GM12891 (cell line): ENCODE measurements at regions not wholly inside any gene's neighbourhood (a gene's known extent, or its start where the extent isn't known, plus 50 kb on each side); places are given as distances from the start of the nearest gene placed in this dataset.
"Not testable (repeated sequence)": the region's sequence is repeated elsewhere in the genome, so short reads cannot be mapped to it uniquely, and the experiment has no call there.

ENCODE experiments used
- DNase-seq: peaks from one replicate; pipeline ENCODE4 v3.0.0; 2011; ENCODE audit warnings: low spot score; ENCODE audit not compliant: insufficient read length
- FAIRE-seq: peaks from 2 replicates; lab custom pipeline; 2011; peaks lifted over from hg19 to GRCh38; lab: Jason Lieb, UNC
- PAX5 ChIP-seq: IDR thresholded peaks from 2 replicates; pipeline ENCODE4 v1.6.1; 2011; ENCODE audit warnings: low read length, moderate library complexity, mild to moderate bottlenecking; ENCODE audit not compliant: insufficient read depth, severe bottlenecking
- POLR2A ChIP-seq: IDR thresholded peaks from 2 replicates; pipeline ENCODE4 v1.6.1; 2011; ENCODE audit warnings: low read depth, low read length, control low read depth
- POLR2AphosphoS5 ChIP-seq: IDR thresholded peaks from 2 replicates; pipeline ENCODE4 v1.6.1; 2011; ENCODE audit warnings: low read depth, low read length, control low read depth
- POU2F2 ChIP-seq: IDR thresholded peaks from 2 replicates; pipeline ENCODE4 v1.6.1; 2011; ENCODE audit warnings: low read depth, mild to moderate bottlenecking, control low read depth, low read length, moderate library complexity
- SPI1 ChIP-seq: IDR thresholded peaks from 2 replicates; pipeline ENCODE4 v1.6.1; 2011; ENCODE audit warnings: low read depth, low read length, control low read depth
- TAF1 ChIP-seq: IDR thresholded peaks from 2 replicates; pipeline ENCODE4 v1.6.1; 2011; ENCODE audit warnings: low read depth, low read length, control low read depth

GRCh38 chr4:33954759-33955158 is 2289.6 kb downstream of the ARAP2 start:
- TF ChIP-seq POU2F2: no peak
- TF ChIP-seq SPI1: no peak
- no peak for TF ChIP-seq PAX5
- no peak for TF ChIP-seq TAF1
- TF ChIP-seq POLR2AphosphoS5: no peak
- no peak for TF ChIP-seq POLR2A
- DNase-seq (no peak), FAIRE-seq (no peak)

GRCh38 chr4:33959519-33959918 is 2284.8 kb downstream of the ARAP2 start:
- DNase-seq (no peak), FAIRE-seq (no peak)
- TF ChIP-seq TAF1: no peak
- TF ChIP-seq PAX5: no peak
- no peak for TF ChIP-seq POLR2AphosphoS5
- TF ChIP-seq POU2F2: no peak
- no peak for TF ChIP-seq SPI1

GRCh38 chr4:33961761-33962160 is 2282.6 kb downstream of the ARAP2 start:
- DNase-seq (no peak), FAIRE-seq (no peak)
- TF ChIP-seq POLR2A (no peak), POU2F2 (no peak), TAF1 (no peak), PAX5 (no peak)

DNA sequence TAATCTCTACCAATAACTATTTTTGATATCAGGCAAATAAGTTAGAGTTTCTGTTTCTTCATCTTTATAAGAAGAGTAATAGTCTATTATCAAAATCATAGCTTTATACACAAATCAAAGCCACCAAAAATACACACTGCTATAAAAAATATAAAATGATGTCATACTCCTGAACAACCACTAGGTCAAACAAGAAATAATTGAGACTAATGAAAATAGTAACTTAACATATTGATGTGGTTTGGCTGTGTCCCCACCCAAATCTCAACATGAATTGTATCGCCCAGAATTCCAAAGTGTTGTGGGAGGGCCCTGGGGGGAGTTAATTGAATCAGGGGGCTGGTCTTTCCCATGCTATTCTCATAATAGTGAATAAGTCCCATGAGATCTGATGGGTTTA is 2277.5 kb downstream of the ARAP2 start:
- no peak for DNase-seq
- no peak for FAIRE-seq
- TF ChIP-seq POU2F2: no peak
- no peak for TF ChIP-seq PAX5
- no peak for TF ChIP-seq POLR2A
- TF ChIP-seq TAF1: no peak
- no peak for TF ChIP-seq SPI1
- no peak for TF ChIP-seq POLR2AphosphoS5

DNA sequence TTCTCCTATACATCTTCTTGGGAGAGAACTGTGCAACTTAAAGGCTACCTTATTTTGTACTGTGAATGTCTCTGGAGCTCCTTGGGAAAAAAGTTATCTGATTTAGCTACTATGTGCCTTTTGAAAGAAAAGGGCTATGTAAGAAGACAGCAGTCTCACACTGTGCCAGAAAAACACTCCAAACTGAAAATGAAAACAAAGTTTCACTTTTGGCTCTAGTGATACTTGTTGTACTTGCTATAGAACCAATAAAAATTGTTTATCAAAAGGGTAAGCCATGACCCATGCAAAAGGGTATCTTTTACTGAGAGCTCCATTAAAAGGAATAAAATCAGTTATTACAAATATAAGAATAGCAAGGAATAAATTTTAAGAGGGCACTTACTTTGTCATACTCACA is 2270.0 kb downstream of the ARAP2 start:
- FAIRE-seq: no peak
- no peak for DNase-seq
- no peak for TF ChIP-seq TAF1
- no peak for TF ChIP-seq SPI1
- no peak for TF ChIP-seq POLR2A
- no peak for TF ChIP-seq POU2F2
- no peak for TF ChIP-seq PAX5
- TF ChIP-seq POLR2AphosphoS5: no peak

DNA sequence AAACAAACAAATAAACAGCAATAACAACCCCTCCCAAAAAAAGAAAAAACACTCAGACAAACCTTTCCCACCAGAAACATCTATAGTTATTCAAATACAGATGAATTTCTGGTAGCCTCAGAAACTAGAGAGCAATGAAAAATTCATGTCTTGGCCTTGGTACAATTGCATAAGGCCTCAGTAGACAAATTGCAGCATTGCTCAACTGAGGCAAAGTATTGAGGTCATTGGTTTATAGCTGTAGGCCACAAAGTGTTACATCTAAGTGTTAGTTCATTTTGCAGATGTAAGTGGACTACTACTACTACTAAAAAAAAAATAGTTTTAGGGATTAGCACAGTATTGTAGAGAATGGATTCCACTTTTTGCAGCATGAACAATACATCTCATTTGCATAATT is 2268.3 kb downstream of the ARAP2 start:
- FAIRE-seq (no peak), DNase-seq (no peak)
- no peak for TF ChIP-seq POU2F2
- TF ChIP-seq TAF1: no peak
- no peak for TF ChIP-seq SPI1
- no peak for TF ChIP-seq POLR2A
- TF ChIP-seq POLR2AphosphoS5: no peak
- no peak for TF ChIP-seq PAX5

- DNase-seq, FAIRE-seq: not testable (repeated sequence)
Observed at GRCh38 chr4:33979781-33980180, 2264.5 kb downstream of the ARAP2 start.

GRCh38 chr4:33980361-33980760 is 2264.0 kb downstream of the ARAP2 start:
- DNase-seq (no peak), FAIRE-seq (no peak)
- TF ChIP-seq PAX5 (no peak), POLR2A (no peak), SPI1 (no peak), POU2F2 (no peak), TAF1 (no peak), POLR2AphosphoS5 (no peak)

DNA sequence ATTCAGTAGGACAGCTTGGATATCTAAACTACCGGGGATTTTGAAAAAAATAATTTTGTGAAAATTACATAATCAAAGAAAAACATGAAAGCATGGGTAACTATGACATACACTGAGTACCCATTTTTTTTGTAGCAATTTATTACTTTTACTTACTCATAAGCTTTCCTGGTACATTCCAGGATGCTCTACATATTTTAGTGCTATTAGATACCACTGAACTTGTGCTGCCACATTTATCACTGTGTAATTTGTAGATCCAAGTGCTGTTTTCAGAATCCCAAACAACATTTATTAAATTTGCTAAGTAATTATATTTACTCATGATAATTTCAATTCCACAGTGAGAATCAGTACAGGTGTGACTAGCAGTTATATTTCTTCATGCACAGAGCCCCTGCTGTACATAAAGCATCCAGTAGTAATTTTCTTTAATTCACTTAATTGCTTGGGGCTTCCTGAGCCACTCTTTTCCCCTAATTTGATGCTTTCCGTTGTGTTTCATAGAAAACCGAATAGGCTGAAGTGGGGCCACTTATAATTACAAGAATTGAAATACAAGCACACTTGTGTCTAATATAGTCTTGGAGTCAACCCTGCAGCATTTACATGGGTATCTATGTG is 2254.4 kb downstream of the ARAP2 start:
- no peak for DNase-seq
- FAIRE-seq: no peak
- TF ChIP-seq TAF1: no peak
- no peak for TF ChIP-seq SPI1
- no peak for TF ChIP-seq PAX5
- TF ChIP-seq POU2F2: no peak
- TF ChIP-seq POLR2A: no peak

- TF ChIP-seq POLR2AphosphoS5 (no peak), TAF1 (no peak)
- DNase-seq (no peak), FAIRE-seq (no peak)
Observed at GRCh38 chr4:33996075-33996718, 2248.1 kb downstream of the ARAP2 start.

GRCh38 chr4:33998291-33998690 is 2246.0 kb downstream of the ARAP2 start:
- no peak for DNase-seq
- no peak for FAIRE-seq
- no peak for TF ChIP-seq TAF1
- no peak for TF ChIP-seq POLR2AphosphoS5
- TF ChIP-seq POLR2A: no peak
- TF ChIP-seq POU2F2: no peak
- no peak for TF ChIP-seq SPI1
